Skeletal muscle satellite cell (primary cell): ENCODE measurements at regions not wholly inside any gene's neighbourhood (a gene's known extent, or its start where the extent isn't known, plus 50 kb on each side); places are given as distances from the start of the nearest gene placed in this dataset.

Experiments used
- H3K27me3 ChIP-seq: 2 replicates; pipeline ENCODE4 v1.7.0; 2013; ENCODE audit warnings: low read length; ENCODE audit not compliant: control insufficient read depth, insufficient read depth
- H3K36me3 ChIP-seq: 2 replicates; pipeline ENCODE4 v1.7.0; 2013; ENCODE audit warnings: mild to moderate bottlenecking, control low read depth, low read length; ENCODE audit not compliant: insufficient read depth
- H3K4me1 ChIP-seq: 2 replicates; pipeline ENCODE4 v1.7.0; 2013; ENCODE audit warnings: low read length; ENCODE audit not compliant: control insufficient read depth, insufficient read depth
- H3K4me2 ChIP-seq: 2 replicates; pipeline ENCODE4 v1.7.0; 2013; ENCODE audit warnings: mild to moderate bottlenecking, low read length
- H3K4me3 ChIP-seq: 2 replicates; pipeline ENCODE4 v1.7.0; 2013; ENCODE audit warnings: low read length
- H3K9ac ChIP-seq: 2 replicates; pipeline ENCODE4 v1.7.0; 2013; ENCODE audit warnings: mild to moderate bottlenecking, low read depth, low read length, moderate library complexity
- H3K9me3 ChIP-seq: replicated peaks from 2 replicates; pipeline ENCODE4 v1.7.0; 2013; ENCODE audit warnings: mild to moderate bottlenecking, control low read depth, low read length

GRCh38 chr4:17376205-17376604 is 135.7 kb downstream of the QDPR start:
- no peak overlapping the region for H3K4me3 ChIP-seq
- H3K27me3 ChIP-seq, result no peaks in the 10 kb centered on the region
- no peaks in the 10 kb centered on the region for H3K9me3 ChIP-seq
- H3K4me2 ChIP-seq, result no peak overlapping the region
- H3K36me3 ChIP-seq, result no peaks in the 10 kb centered on the region
- no peak overlapping the region for H3K9ac ChIP-seq
- H3K4me1 ChIP-seq, result no peaks in the 10 kb centered on the region

DNA sequence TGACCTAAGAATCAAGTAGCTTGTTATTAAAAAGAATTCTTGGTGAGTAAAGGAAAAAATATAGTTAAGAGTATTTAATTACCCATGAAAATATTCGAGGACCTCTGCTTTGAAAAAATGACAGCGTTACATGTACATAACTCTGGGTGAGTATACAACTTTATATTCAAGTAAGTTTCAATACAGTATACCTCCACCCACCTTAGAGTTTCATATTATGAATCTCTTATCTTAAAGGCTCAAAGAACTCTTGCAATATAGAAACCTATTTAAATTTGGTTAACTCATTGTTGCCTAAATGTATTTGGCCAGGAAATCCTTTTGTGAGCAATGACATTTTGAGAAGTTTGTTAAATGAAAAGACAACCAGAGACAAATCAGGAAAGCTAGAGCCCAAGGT is 138.2 kb downstream of the QDPR start:
- H3K27me3 ChIP-seq, result no peaks in the 10 kb centered on the region
- H3K9me3 ChIP-seq, result no peaks in the 10 kb centered on the region
- H3K36me3 ChIP-seq, result no peaks in the 10 kb centered on the region
- no peak overlapping the region for H3K9ac ChIP-seq
- no peak overlapping the region for H3K4me2 ChIP-seq
- no peaks in the 10 kb centered on the region for H3K4me1 ChIP-seq
- no peak overlapping the region for H3K4me3 ChIP-seq

DNA sequence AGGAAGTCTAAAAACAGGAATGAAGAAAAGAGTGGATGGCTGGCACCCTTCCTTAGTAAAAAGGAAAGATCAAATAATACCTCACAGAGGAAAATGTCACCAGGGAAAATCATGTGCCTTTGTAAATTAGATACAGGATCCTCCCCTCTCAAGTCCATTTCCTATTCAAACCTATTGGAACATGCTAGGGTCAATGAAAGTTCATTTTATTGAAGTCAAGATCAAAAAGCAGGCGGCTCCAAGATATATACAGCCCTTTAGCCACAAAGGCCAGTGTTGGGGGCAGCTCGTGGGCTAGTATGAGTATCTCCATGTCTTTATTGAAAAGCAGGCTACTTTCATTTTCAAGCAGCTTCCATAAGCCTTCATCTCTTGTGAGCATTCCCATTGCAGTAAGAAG is 141.1 kb downstream of the QDPR start:
- H3K4me3 ChIP-seq, result no peak overlapping the region
- H3K9ac ChIP-seq, result no peak overlapping the region
- no peaks in the 10 kb centered on the region for H3K27me3 ChIP-seq
- no peaks in the 10 kb centered on the region for H3K4me1 ChIP-seq
- no peaks in the 10 kb centered on the region for H3K9me3 ChIP-seq
- no peak overlapping the region for H3K4me2 ChIP-seq
- H3K36me3 ChIP-seq, result no peaks in the 10 kb centered on the region

DNA sequence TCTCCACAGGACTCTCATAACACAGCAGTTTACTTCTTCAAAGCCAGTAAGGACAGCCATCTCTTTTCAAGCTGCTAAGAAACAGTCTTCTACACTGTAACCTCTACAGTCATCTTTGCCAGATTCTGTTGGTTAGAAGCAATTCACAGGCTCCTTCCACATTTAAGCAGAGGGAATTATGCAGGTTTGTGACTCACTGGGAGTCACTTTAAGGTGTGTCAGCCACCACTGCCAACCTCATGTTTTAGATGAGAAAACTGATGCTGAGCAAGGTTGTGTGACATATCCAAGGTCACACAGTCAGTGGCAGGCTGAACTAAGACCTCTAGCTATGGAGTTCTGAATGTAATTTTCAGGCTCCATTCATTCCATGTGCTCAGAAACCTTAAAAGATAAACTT is 143.5 kb downstream of the QDPR start:
- no peaks in the 10 kb centered on the region for H3K4me1 ChIP-seq
- no peak overlapping the region for H3K4me3 ChIP-seq
- no peaks in the 10 kb centered on the region for H3K9me3 ChIP-seq
- H3K36me3 ChIP-seq, result no peaks in the 10 kb centered on the region
- H3K27me3 ChIP-seq, result no peaks in the 10 kb centered on the region
- H3K4me2 ChIP-seq, result no peak overlapping the region
- no peak overlapping the region for H3K9ac ChIP-seq

DNA sequence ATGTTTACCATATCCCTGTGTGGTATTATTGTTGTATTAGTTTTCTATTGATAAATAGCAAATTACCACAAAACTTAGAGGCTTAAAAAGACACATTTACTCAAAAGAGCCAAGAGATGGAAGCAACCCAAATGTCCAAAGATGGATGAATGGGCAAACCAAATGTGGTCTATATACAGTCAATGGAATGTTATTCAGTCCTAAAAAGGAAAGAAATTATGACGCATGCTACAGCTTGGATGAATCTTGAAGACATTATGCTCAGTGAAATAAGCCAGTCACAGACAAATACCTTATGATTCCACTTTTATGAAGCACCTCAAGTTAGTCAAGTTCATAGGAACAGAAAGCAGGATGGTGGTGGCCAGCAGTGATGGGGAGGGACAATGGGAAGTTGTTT is 144.7 kb downstream of the QDPR start:
- H3K4me1 ChIP-seq, result no peaks in the 10 kb centered on the region
- no peak overlapping the region for H3K9ac ChIP-seq
- no peaks in the 10 kb centered on the region for H3K27me3 ChIP-seq
- H3K9me3 ChIP-seq, result no peaks in the 10 kb centered on the region
- no peak overlapping the region for H3K4me3 ChIP-seq
- H3K4me2 ChIP-seq, result no peak overlapping the region
- H3K36me3 ChIP-seq, result no peaks in the 10 kb centered on the region

- Histone ChIP-seq H3K36me3 (no peaks in the 10 kb centered on the region), H3K27me3 (no peaks in the 10 kb centered on the region), H3K4me2 (no peak overlapping the region), H3K4me3 (no peak overlapping the region), H3K9ac (no peak overlapping the region), H3K4me1 (no peaks in the 10 kb centered on the region), H3K9me3 (no peaks in the 10 kb centered on the region)
Observed at GRCh38 chr4:17366496-17366895, 145.4 kb downstream of the QDPR start.

DNA sequence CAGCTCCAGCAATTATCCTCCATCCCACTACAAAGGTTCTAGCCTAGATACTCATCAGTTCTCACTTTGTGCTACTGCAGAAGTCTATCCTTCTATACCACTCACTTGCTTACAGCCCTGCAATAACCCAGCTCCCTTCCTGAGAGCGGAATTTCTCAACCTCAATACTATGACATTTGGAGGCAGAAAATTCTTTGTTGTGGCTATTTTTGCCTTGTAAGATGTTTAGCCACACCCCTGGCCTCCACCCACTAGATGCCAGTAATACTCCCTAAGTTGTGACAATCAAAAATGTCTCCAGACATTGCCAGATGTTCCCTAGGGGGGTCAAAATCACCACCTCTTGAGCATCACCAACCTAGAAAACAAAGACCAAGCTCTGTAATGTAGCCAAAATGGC is 149.5 kb downstream of the QDPR start:
- H3K4me3 ChIP-seq, result no peak overlapping the region
- H3K27me3 ChIP-seq, result no peaks in the 10 kb centered on the region
- H3K36me3 ChIP-seq, result no peaks in the 10 kb centered on the region
- H3K4me1 ChIP-seq, result no peaks in the 10 kb centered on the region
- H3K9ac ChIP-seq, result no peak overlapping the region
- H3K9me3 ChIP-seq, result no peaks in the 10 kb centered on the region
- H3K4me2 ChIP-seq, result no peak overlapping the region

DNA sequence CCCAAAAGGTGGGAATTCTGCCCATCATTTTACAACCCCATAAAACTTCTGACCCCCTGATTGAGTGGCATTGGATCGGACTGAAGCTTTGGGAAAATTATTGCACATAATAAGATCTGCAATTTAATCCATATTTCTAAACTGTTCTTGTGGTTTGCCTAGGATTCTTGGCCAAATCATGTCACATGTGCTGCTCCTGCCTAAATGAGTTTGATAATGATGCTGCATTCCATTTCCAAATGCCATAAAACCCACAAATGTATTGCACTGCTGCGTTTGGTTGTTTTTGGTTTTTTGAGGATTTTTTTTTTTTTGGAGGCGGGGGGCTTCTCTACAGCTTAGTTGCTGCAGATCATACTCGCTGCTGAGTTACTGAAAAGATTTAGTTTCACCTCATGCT is 153.6 kb downstream of the QDPR start:
- no peaks in the 10 kb centered on the region for H3K36me3 ChIP-seq
- H3K9ac ChIP-seq, result no peak overlapping the region
- H3K4me1 ChIP-seq, result no peaks in the 10 kb centered on the region
- no peaks in the 10 kb centered on the region for H3K27me3 ChIP-seq
- no peaks in the 10 kb centered on the region for H3K9me3 ChIP-seq
- H3K4me3 ChIP-seq, result no peak overlapping the region
- H3K4me2 ChIP-seq, result no peak overlapping the region

- Histone ChIP-seq H3K9ac (no peak overlapping the region), H3K9me3 (no peaks in the 10 kb centered on the region), H3K4me3 (no peak overlapping the region), H3K36me3 (no peaks in the 10 kb centered on the region), H3K27me3 (no peaks in the 10 kb centered on the region), H3K4me2 (no peak overlapping the region), H3K4me1 (no peaks in the 10 kb centered on the region)
Observed at GRCh38 chr4:17356926-17357325, 155.0 kb downstream of the QDPR start.

GRCh38 chr4:17352357-17352756 is 159.5 kb downstream of the QDPR start:
- Histone ChIP-seq H3K4me3 (no peak overlapping the region), H3K36me3 (no peaks in the 10 kb centered on the region), H3K9ac (no peak overlapping the region), H3K4me2 (no peak overlapping the region), H3K27me3 (no peaks in the 10 kb centered on the region), H3K9me3 (no peaks in the 10 kb centered on the region), H3K4me1 (no peaks in the 10 kb centered on the region)

DNA sequence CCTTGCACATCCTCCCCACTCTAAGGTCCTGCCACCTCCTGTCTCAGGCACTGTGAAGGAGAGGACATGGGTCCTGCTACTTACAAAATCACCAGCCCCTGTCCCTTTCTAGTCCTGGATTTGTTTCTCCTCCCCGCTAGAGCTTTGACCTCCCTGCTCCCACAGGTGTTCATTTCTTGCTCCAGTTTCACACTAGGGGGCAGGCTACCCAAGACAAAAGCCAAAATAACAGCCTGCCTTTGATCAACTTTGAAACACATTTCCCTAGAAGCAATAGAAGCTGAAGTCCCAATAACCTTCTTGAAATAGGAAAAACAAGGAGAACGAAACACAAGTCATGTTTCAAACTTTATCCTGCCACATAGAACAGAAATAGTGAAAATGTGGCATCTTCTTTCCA is 164.4 kb downstream of the QDPR start:
- Histone ChIP-seq H3K4me1 (no peaks in the 10 kb centered on the region), H3K4me2 (no peak overlapping the region)

DNA sequence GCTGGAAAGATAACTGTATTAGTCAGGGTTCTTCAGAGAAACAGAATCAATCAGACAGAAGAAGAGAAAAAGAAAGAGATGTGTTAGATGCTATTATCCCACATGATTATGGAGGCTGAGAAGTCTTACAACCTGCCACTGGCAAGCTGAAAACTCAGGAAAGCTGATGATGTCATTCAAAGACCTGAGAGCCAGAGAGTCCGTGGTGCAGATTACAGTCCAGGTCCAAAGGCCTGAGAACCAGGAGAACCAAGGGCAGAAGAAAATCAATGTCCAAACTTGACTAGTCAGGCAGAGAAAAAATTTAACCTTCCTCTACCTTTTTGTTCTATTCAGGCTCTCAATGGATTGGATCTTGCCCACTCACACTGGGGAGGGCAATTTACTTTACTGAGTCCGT is 172.5 kb downstream of the QDPR start:
- Histone ChIP-seq H3K9ac (no peak overlapping the region), H3K4me3 (no peak overlapping the region), H3K4me1 (no peaks in the 10 kb centered on the region), H3K4me2 (no peak overlapping the region), H3K27me3 (no peaks in the 10 kb centered on the region), H3K36me3 (no peaks in the 10 kb centered on the region), H3K9me3 (no peaks in the 10 kb centered on the region)

More for the DNA sequence above, 164.4 kb downstream of the QDPR start:
- no peak overlapping the region for H3K4me3 ChIP-seq
- no peaks in the 10 kb centered on the region for H3K36me3 ChIP-seq
- no peaks in the 10 kb centered on the region for H3K9me3 ChIP-seq
- no peaks in the 10 kb centered on the region for H3K27me3 ChIP-seq
- H3K9ac ChIP-seq, result no peak overlapping the region
